ENCODE measurements at regions not wholly inside any gene's neighbourhood (a gene's known extent, or its start where the extent isn't known, plus 50 kb on each side); places are given as distances from the start of the nearest gene placed in this dataset.

GRCh38 chr17:6305613-6306360 lies 129.1 kb downstream of the AIPL1 start:
- Histone ChIP-seq H3K4me3 (ENCODE audit: low read depth, low read length) (no peak overlapping the region), H3K36me3 (ENCODE audit: insufficient read depth) (no peaks in the 10 kb centered on the region), H3K4me1 (ENCODE audit: insufficient read depth) (no peaks in the 10 kb centered on the region), H3K27ac (ENCODE audit: low read depth) (no peak overlapping the region)
- DNase-seq (ENCODE audit: extremely low spot score): no peak
- WGBS: 72% methylated on average over 11 of the region's 11 CpGs

- WGBS: 53% methylated on average over 3 of the region's 3 CpGs
- Histone ChIP-seq H3K36me3 (ENCODE audit: insufficient read depth) (no peaks in the 10 kb centered on the region), H3K4me1 (ENCODE audit: insufficient read depth) (no peaks in the 10 kb centered on the region), H3K27ac (ENCODE audit: low read depth) (no peak overlapping the region), H3K4me3 (ENCODE audit: low read depth, low read length) (no peak overlapping the region)
- no peak for DNase-seq (ENCODE audit: extremely low spot score)
Observed at GRCh38 chr17:6304894-6305612, 129.9 kb downstream of the AIPL1 start.

- no peaks in the 10 kb centered on the region for H3K36me3 ChIP-seq (ENCODE audit: insufficient read depth)
- no peak for DNase-seq (ENCODE audit: extremely low spot score)
- H3K4me3 ChIP-seq (ENCODE audit: low read depth, low read length): no peak overlapping the region
- 5% methylated on average over 5 of the region's 5 CpGs for WGBS
- H3K27ac ChIP-seq (ENCODE audit: low read depth): no peak overlapping the region
- no peaks in the 10 kb centered on the region for H3K4me1 ChIP-seq (ENCODE audit: insufficient read depth)
Observed at GRCh38 chr17:6303664-6304063, 131.3 kb downstream of the AIPL1 start.

GRCh38 chr17:6299275-6299674 lies 135.6 kb downstream of the AIPL1 start:
- Histone ChIP-seq H3K4me3 (ENCODE audit: low read depth, low read length) (no peak overlapping the region), H3K4me1 (ENCODE audit: insufficient read depth) (no peaks in the 10 kb centered on the region), H3K36me3 (ENCODE audit: insufficient read depth) (no peaks in the 10 kb centered on the region), H3K27ac (ENCODE audit: low read depth) (no peak overlapping the region)
- 86% methylated on average over 6 of the region's 6 CpGs for WGBS
- no peak for DNase-seq (ENCODE audit: extremely low spot score)

GRCh38 chr17:6297960-6298359 lies 137.0 kb downstream of the AIPL1 start:
- 76% methylated on average over 4 of the region's 4 CpGs for WGBS
- no peak for DNase-seq (ENCODE audit: extremely low spot score)
- no peak overlapping the region for H3K27ac ChIP-seq (ENCODE audit: low read depth)
- H3K36me3 ChIP-seq (ENCODE audit: insufficient read depth): no peaks in the 10 kb centered on the region
- H3K4me3 ChIP-seq (ENCODE audit: low read depth, low read length): no peak overlapping the region
- no peaks in the 10 kb centered on the region for H3K4me1 ChIP-seq (ENCODE audit: insufficient read depth)

- WGBS: 95% methylated on average over 2 of the region's 2 CpGs
- H3K4me3 ChIP-seq (ENCODE audit: low read depth, low read length): no peak overlapping the region
- no peak overlapping the region for H3K27ac ChIP-seq (ENCODE audit: low read depth)
- H3K4me1 ChIP-seq (ENCODE audit: insufficient read depth): no peaks in the 10 kb centered on the region
- DNase-seq (ENCODE audit: extremely low spot score): no peak
- H3K36me3 ChIP-seq (ENCODE audit: insufficient read depth): no peaks in the 10 kb centered on the region
Observed at GRCh38 chr17:6297119-6297518, 137.8 kb downstream of the AIPL1 start.

- no peaks in the 10 kb centered on the region for H3K36me3 ChIP-seq (ENCODE audit: insufficient read depth)
- no peak for DNase-seq (ENCODE audit: extremely low spot score)
- H3K4me1 ChIP-seq (ENCODE audit: insufficient read depth): no peaks in the 10 kb centered on the region
- H3K27ac ChIP-seq (ENCODE audit: low read depth): no peak overlapping the region
- WGBS: 88% methylated on average over 2 of the region's 2 CpGs
- H3K4me3 ChIP-seq (ENCODE audit: low read depth, low read length): no peak overlapping the region
Observed at GRCh38 chr17:6290488-6291196, 144.3 kb downstream of the AIPL1 start.

GRCh38 chr17:6286233-6286632 lies 148.7 kb downstream of the AIPL1 start:
- Histone ChIP-seq H3K4me3 (ENCODE audit: low read depth, low read length) (no peak overlapping the region), H3K27ac (ENCODE audit: low read depth) (no peak overlapping the region), H3K36me3 (ENCODE audit: insufficient read depth) (no peaks in the 10 kb centered on the region), H3K4me1 (ENCODE audit: insufficient read depth) (no peaks in the 10 kb centered on the region)
- no peak for DNase-seq (ENCODE audit: extremely low spot score)
- 53% methylated on average over 4 of the region's 4 CpGs for WGBS

GRCh38 chr17:6285486-6285885 lies 149.4 kb downstream of the AIPL1 start:
- Histone ChIP-seq H3K4me1 (ENCODE audit: insufficient read depth) (no peaks in the 10 kb centered on the region), H3K36me3 (ENCODE audit: insufficient read depth) (no peaks in the 10 kb centered on the region), H3K27ac (ENCODE audit: low read depth) (no peak overlapping the region), H3K4me3 (ENCODE audit: low read depth, low read length) (no peak overlapping the region)
- no peak for DNase-seq (ENCODE audit: extremely low spot score)

GRCh38 chr17:6279659-6280058 lies 155.3 kb downstream of the AIPL1 start:
- Histone ChIP-seq H3K36me3 (ENCODE audit: insufficient read depth) (no peaks in the 10 kb centered on the region), H3K27ac (ENCODE audit: low read depth) (no peak overlapping the region), H3K4me3 (ENCODE audit: low read depth, low read length) (no peak overlapping the region), H3K4me1 (ENCODE audit: insufficient read depth) (no peaks in the 10 kb centered on the region)
- 30% methylated on average over 7 of the region's 7 CpGs for WGBS
- no peak for DNase-seq (ENCODE audit: extremely low spot score)

- no peak for DNase-seq (ENCODE audit: extremely low spot score)
- H3K4me1 ChIP-seq (ENCODE audit: insufficient read depth): no peaks in the 10 kb centered on the region
- H3K27ac ChIP-seq (ENCODE audit: low read depth): no peak overlapping the region
- H3K4me3 ChIP-seq (ENCODE audit: low read depth, low read length): no peak overlapping the region
- WGBS: 74% methylated on average over 4 of the region's 4 CpGs
- H3K36me3 ChIP-seq (ENCODE audit: insufficient read depth): no peaks in the 10 kb centered on the region
Observed at GRCh38 chr17:6278376-6278775, 156.5 kb downstream of the AIPL1 start.

- WGBS: 47% methylated on average over 5 of the region's 5 CpGs
Observed at GRCh38 chr17:6276711-6277110, 158.2 kb downstream of the AIPL1 start.

GRCh38 chr17:6274310-6274709 lies 160.6 kb downstream of the AIPL1 start:
- H3K4me1 ChIP-seq (ENCODE audit: insufficient read depth): no peaks in the 10 kb centered on the region
- no peak for DNase-seq (ENCODE audit: extremely low spot score)
- H3K27ac ChIP-seq (ENCODE audit: low read depth): no peak overlapping the region
- no peak overlapping the region for H3K4me3 ChIP-seq (ENCODE audit: low read depth, low read length)
- H3K36me3 ChIP-seq (ENCODE audit: insufficient read depth): no peaks in the 10 kb centered on the region
- 76% methylated on average over 6 of the region's 6 CpGs for WGBS

More at GRCh38 chr17:6276711-6277110, 158.2 kb downstream of the AIPL1 start:
- Histone ChIP-seq H3K27ac (ENCODE audit: low read depth) (no peak overlapping the region), H3K4me1 (ENCODE audit: insufficient read depth) (no peaks in the 10 kb centered on the region), H3K36me3 (ENCODE audit: insufficient read depth) (no peaks in the 10 kb centered on the region), H3K4me3 (ENCODE audit: low read depth, low read length) (no peak overlapping the region)
- DNase-seq (ENCODE audit: extremely low spot score): no peak

- Histone ChIP-seq H3K27ac (ENCODE audit: low read depth) (no peak overlapping the region), H3K4me3 (ENCODE audit: low read depth, low read length) (no peak overlapping the region), H3K4me1 (ENCODE audit: insufficient read depth) (no peaks in the 10 kb centered on the region), H3K36me3 (ENCODE audit: insufficient read depth) (no peaks in the 10 kb centered on the region)
- DNase-seq (ENCODE audit: extremely low spot score): peak; percentile 13
- WGBS: 8% methylated on average over 4 of the region's 4 CpGs
Observed at GRCh38 chr17:6269478-6269877, 165.4 kb downstream of the AIPL1 start.
